Neural progenitor cell (in vitro differentiated cells): ENCODE measurements at regions not wholly inside any gene's neighbourhood (a gene's known extent, or its start where the extent isn't known, plus 50 kb on each side); places are given as distances from the start of the nearest gene placed in this dataset.

Experiments
- CTCF ChIP-seq: fragments of 200-600 bp; sonication (generic); IDR thresholded peaks from 2 replicates; pipeline ENCODE4 v1.5.1; 2017; ENCODE audit warnings: antibody characterized with exemption, mild to moderate bottlenecking
- EZH2 ChIP-seq: fragments of 200-600 bp; sonication (generic); IDR thresholded peaks from 2 replicates; pipeline ENCODE4 v1.6.1; 2017; ENCODE audit warnings: antibody characterized with exemption, mild to moderate bottlenecking, moderate library complexity
- EZH2phosphoT487 ChIP-seq: fragments of 200-600 bp; sonication (generic); IDR thresholded peaks from 2 replicates; pipeline ENCODE4 v1.6.1; 2017; ENCODE audit warnings: antibody characterized with exemption

GRCh38 chr21:38944402-38944801, 138.7 kb downstream of the ETS2 start:
- TF ChIP-seq CTCF (no peak), EZH2 (no peak), EZH2phosphoT487 (no peak)
